ENCODE measurements at regions not wholly inside any gene's neighbourhood (a gene's known extent, or its start where the extent isn't known, plus 50 kb on each side); places are given as distances from the start of the nearest gene placed in this dataset.

DNA sequence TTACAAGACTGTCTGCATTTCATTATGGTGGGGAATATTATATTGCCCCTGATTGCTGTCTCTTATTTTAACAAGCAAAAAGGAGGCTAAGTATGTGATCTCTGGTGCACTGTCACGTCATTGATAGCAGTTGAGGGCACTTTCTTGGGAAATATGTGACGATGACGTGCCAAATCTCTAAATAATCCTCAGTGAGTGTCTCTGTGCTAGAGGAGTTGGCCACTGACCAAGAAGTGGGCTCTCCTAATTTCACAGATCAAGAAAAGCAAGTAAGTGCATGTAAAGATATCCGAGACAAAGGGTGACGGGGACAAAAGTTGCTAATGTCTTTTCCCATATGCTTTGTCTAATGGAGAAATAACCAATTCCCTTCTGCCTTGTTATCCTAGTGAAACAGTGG, 487.4 kb upstream of the TENM3 start:
- no peaks in the 10 kb centered on the region for H3K27me3 ChIP-seq
- no peaks in the 10 kb centered on the region for H3K4me1 ChIP-seq (ENCODE audit: control insufficient read depth in 1 of 2, insufficient read depth in 1 of 2, low read depth in 1 of 2, low read length in 1 of 2)
- no peak overlapping the region for H3K27ac ChIP-seq
- H3K36me3 ChIP-seq: no peaks in the 10 kb centered on the region
- no peak for TF ChIP-seq CTCF (IDR thresholded peaks at IDR 0.05)
- no peaks in the 10 kb centered on the region for H3K9me3 ChIP-seq
- H3K4me3 ChIP-seq (ENCODE audit: low read depth in 1 of 2, low read length in 1 of 2): no peak overlapping the region

DNA sequence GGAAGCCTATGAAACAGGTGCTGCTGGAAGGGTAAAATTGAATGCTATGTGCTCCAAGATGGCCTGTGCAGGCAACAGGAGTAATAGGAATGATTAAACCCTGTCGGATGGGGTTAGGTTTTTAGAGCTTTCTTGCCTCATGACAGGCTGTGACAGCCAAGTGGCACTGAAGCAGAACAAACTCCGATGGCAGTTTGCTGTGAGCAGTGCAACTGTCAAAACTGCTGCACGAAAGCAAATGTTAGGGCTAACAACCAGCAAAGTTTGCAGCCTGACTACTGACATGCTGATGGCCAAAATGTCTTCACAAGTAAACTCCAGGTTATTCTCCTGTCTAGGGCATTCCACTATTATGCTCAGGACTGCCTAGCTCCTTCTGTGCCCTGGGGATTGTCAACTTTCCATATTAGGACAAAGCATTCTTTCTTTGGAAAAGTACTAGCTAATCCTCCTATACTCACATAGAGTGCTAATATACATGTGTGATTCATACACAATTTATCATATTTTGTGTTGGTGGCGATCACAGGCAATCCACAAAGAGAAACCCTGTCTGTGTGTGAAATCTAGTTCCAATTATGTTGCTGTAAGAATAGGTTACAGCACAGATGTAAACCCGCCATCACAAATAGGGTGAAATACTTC, 486.6 kb upstream of the TENM3 start:
- Histone ChIP-seq H3K4me1 (ENCODE audit: control insufficient read depth in 1 of 2, insufficient read depth in 1 of 2, low read depth in 1 of 2, low read length in 1 of 2) (no peaks in the 10 kb centered on the region), H3K4me3 (ENCODE audit: low read depth in 1 of 2, low read length in 1 of 2) (no peak overlapping the region), H3K27me3 (no peaks in the 10 kb centered on the region), H3K36me3 (no peaks in the 10 kb centered on the region), H3K27ac (no peak overlapping the region), H3K9me3 (no peaks in the 10 kb centered on the region)
- TF ChIP-seq CTCF (IDR thresholded peaks at IDR 0.05): no peak

GRCh38 chr4:181757098-181757497, 486.1 kb upstream of the TENM3 start:
- Histone ChIP-seq H3K36me3 (no peaks in the 10 kb centered on the region), H3K4me1 (ENCODE audit: control insufficient read depth in 1 of 2, insufficient read depth in 1 of 2, low read depth in 1 of 2, low read length in 1 of 2) (no peaks in the 10 kb centered on the region), H3K4me3 (ENCODE audit: low read depth in 1 of 2, low read length in 1 of 2) (no peak overlapping the region), H3K27me3 (no peaks in the 10 kb centered on the region), H3K27ac (no peak overlapping the region), H3K9me3 (no peaks in the 10 kb centered on the region)
- TF ChIP-seq CTCF (IDR thresholded peaks at IDR 0.05): no peak

GRCh38 chr4:181757910-181758660, 485.1 kb upstream of the TENM3 start:
- TF ChIP-seq CTCF (IDR thresholded peaks at IDR 0.05): no peak
- no peak overlapping the region for H3K4me3 ChIP-seq (ENCODE audit: low read depth in 1 of 2, low read length in 1 of 2)
- no peaks in the 10 kb centered on the region for H3K4me1 ChIP-seq (ENCODE audit: control insufficient read depth in 1 of 2, insufficient read depth in 1 of 2, low read depth in 1 of 2, low read length in 1 of 2)
- H3K9me3 ChIP-seq: no peaks in the 10 kb centered on the region
- no peaks in the 10 kb centered on the region for H3K36me3 ChIP-seq
- no peak overlapping the region for H3K27ac ChIP-seq
- H3K27me3 ChIP-seq: no peaks in the 10 kb centered on the region

DNA sequence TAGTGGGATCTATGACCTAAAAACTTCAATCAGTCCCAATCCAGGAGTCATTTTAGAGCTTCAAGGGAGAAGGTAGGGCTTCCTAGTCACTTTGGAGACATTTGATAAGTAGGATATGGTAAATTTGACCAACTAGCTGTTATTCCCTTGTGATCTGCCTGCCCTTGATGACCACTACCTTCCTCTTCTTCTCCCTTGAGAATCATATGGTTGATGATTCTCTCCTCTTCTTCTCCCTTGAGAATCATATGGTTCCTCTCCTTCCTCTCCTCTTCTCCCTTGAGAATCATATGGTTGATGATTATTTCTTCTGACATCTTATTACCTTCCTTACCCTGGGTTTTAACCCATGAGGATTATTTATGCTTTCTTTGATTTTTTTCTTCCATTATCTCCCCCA, 482.6 kb upstream of the TENM3 start:
- no peaks in the 10 kb centered on the region for H3K4me1 ChIP-seq (ENCODE audit: control insufficient read depth in 1 of 2, insufficient read depth in 1 of 2, low read depth in 1 of 2, low read length in 1 of 2)
- no peaks in the 10 kb centered on the region for H3K27me3 ChIP-seq
- no peak for TF ChIP-seq CTCF (IDR thresholded peaks at IDR 0.05)
- no peak overlapping the region for H3K27ac ChIP-seq
- no peak overlapping the region for H3K4me3 ChIP-seq (ENCODE audit: low read depth in 1 of 2, low read length in 1 of 2)
- H3K36me3 ChIP-seq: no peaks in the 10 kb centered on the region
- no peaks in the 10 kb centered on the region for H3K9me3 ChIP-seq
